MM.1S (cell line): ENCODE measurements at regions not wholly inside any gene's neighbourhood (a gene's known extent, or its start where the extent isn't known, plus 50 kb on each side); places are given as distances from the start of the nearest gene placed in this dataset.

Experiments
- DNase-seq: peaks from one replicate; pipeline ENCODE4 v3.0.0-alpha.2; 2015
- H2AFZ ChIP-seq: fragments of 300-600 bp; sonication (generic); 2 replicates; pipeline ENCODE4 v1.6.0; 2016; ENCODE audit warnings: antibody characterized with exemption, low read length
- H3F3A ChIP-seq: fragments of 300-600 bp; sonication (generic); 2 replicates; pipeline ENCODE4 v1.6.1; 2016; ENCODE audit warnings: mild to moderate bottlenecking, antibody characterized with exemption, low read length, moderate library complexity, mixed read lengths; ENCODE audit not compliant: insufficient read depth
- H3K27ac ChIP-seq: fragments of 300-600 bp; sonication (generic); 2 replicates; pipeline ENCODE4 v1.5.1; 2016; ENCODE audit warnings: mild to moderate bottlenecking, low read length
- H3K27me3 ChIP-seq: fragments of 300-600 bp; sonication (generic); replicated peaks from 2 replicates; pipeline ENCODE4 v1.6.0; 2016; ENCODE audit warnings: low read length; ENCODE audit not compliant: insufficient read depth
- H3K36me3 ChIP-seq: fragments of 300-600 bp; sonication (generic); replicated peaks from 2 replicates; pipeline ENCODE4 v1.6.1; 2016; ENCODE audit warnings: mild to moderate bottlenecking, low read length, mixed read lengths; ENCODE audit not compliant: insufficient read depth
- H3K4me1 ChIP-seq: fragments of 300-600 bp; sonication (generic); 2 replicates; pipeline ENCODE4 v1.6.1; 2016; ENCODE audit warnings: low read length, mixed read lengths
- H3K4me2 ChIP-seq: fragments of 300-600 bp; sonication (generic); 2 replicates; pipeline ENCODE4 v1.6.0; 2016; ENCODE audit warnings: low read depth, low read length
- H3K4me3 ChIP-seq: fragments of 300-600 bp; sonication (generic); 2 replicates; pipeline ENCODE4 v1.5.1; 2016; ENCODE audit warnings: low read length, mixed read lengths
- H3K79me2 ChIP-seq: fragments of 300-600 bp; sonication (generic); 2 replicates; pipeline ENCODE4 v1.6.1; 2016; ENCODE audit warnings: mixed run types, low read length, mixed read lengths
- H3K9ac ChIP-seq: fragments of 300-600 bp; sonication (generic); 2 replicates; pipeline ENCODE4 v1.6.1; 2016; ENCODE audit warnings: low read length, mixed read lengths
- H3K9me2 ChIP-seq: fragments of 300-600 bp; sonication (generic); replicated peaks from 2 replicates; pipeline ENCODE4 v1.6.1; 2016; ENCODE audit warnings: mild to moderate bottlenecking, low read length, mixed read lengths; ENCODE audit not compliant: insufficient read depth
- H3K9me3 ChIP-seq: fragments of 300-600 bp; sonication (generic); replicated peaks from 2 replicates; pipeline ENCODE4 v1.6.1; 2016; ENCODE audit warnings: mild to moderate bottlenecking, low read length, mixed read lengths; ENCODE audit not compliant: insufficient read depth
- H4K20me1 ChIP-seq: fragments of 300-600 bp; sonication (generic); 2 replicates; pipeline ENCODE4 v1.6.1; 2016; ENCODE audit warnings: mild to moderate bottlenecking, low read length, moderate library complexity, mixed read lengths; ENCODE audit not compliant: insufficient read depth
- EZH2 ChIP-seq: fragments of 300-600 bp; sonication (generic); optimal IDR thresholded peaks from 2 replicates; pipeline ENCODE3; 2017; ENCODE audit warnings: low read depth, mild to moderate bottlenecking, antibody characterized with exemption, low read length, mixed read lengths
- EZH2phosphoT487 ChIP-seq: fragments of 300-600 bp; sonication (generic); IDR thresholded peaks from 2 replicates; pipeline ENCODE4 v1.6.1; 2018; ENCODE audit warnings: antibody characterized with exemption, low read length
- TF ChIP-seq, protein P1 (sequence below): fragments of 300-600 bp; sonication (generic); IDR thresholded peaks from 2 replicates; pipeline ENCODE4 v1.5.1; 2016; ENCODE audit warnings: antibody characterized with exemption, low read length, mixed read lengths

DNA sequence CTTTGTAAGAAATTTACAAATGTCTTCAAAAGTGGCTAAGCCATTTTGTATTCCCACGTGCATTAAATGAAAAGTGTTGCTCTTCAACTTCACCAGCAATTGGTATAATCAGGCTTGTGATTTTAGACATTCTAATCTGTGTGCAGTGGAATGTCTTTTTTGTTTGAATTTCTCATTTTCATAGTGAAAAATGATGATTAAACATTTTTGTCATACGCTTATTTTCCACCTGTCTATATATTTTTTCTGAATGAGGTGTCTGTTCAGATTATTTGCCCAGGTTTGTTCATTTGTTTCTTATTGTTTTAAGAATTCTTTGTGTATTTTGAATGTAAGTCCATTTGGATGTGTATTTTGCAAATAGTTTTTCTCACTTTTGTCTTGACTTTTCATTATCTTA is 558.1 kb downstream of the TENT5A start:
- no peaks in the 10 kb centered on the region for H3K9me2 ChIP-seq
- H4K20me1 ChIP-seq, result no peaks in the 10 kb centered on the region
- H2AFZ ChIP-seq, result no peak overlapping the region
- H3K36me3 ChIP-seq, result no peaks in the 10 kb centered on the region
- TF ChIP-seq, protein P1, sequence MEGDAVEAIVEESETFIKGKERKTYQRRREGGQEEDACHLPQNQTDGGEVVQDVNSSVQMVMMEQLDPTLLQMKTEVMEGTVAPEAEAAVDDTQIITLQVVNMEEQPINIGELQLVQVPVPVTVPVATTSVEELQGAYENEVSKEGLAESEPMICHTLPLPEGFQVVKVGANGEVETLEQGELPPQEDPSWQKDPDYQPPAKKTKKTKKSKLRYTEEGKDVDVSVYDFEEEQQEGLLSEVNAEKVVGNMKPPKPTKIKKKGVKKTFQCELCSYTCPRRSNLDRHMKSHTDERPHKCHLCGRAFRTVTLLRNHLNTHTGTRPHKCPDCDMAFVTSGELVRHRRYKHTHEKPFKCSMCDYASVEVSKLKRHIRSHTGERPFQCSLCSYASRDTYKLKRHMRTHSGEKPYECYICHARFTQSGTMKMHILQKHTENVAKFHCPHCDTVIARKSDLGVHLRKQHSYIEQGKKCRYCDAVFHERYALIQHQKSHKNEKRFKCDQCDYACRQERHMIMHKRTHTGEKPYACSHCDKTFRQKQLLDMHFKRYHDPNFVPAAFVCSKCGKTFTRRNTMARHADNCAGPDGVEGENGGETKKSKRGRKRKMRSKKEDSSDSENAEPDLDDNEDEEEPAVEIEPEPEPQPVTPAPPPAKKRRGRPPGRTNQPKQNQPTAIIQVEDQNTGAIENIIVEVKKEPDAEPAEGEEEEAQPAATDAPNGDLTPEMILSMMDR, result no peak
- no peak for TF ChIP-seq EZH2
- TF ChIP-seq EZH2phosphoT487, result no peak
- no peak for DNase-seq
- no peaks in the 10 kb centered on the region for H3K27me3 ChIP-seq
- no peak overlapping the region for H3K4me2 ChIP-seq
- no peaks in the 10 kb centered on the region for H3K79me2 ChIP-seq
- no peaks in the 10 kb centered on the region for H3K4me1 ChIP-seq
- H3K9me3 ChIP-seq, result no peaks in the 10 kb centered on the region
- no peaks in the 10 kb centered on the region for H3F3A ChIP-seq
- H3K9ac ChIP-seq, result no peak overlapping the region
- no peak overlapping the region for H3K27ac ChIP-seq
- H3K4me3 ChIP-seq, result no peak overlapping the region

- TF ChIP-seq, protein P1, result no peak
- TF ChIP-seq EZH2phosphoT487 (no peak), EZH2 (no peak)
- DNase-seq, result no peak
- no peak overlapping the region for H3K4me2 ChIP-seq
Observed at GRCh38 chr6:81172056-81172740, 580.3 kb downstream of the TENT5A start.

DNA sequence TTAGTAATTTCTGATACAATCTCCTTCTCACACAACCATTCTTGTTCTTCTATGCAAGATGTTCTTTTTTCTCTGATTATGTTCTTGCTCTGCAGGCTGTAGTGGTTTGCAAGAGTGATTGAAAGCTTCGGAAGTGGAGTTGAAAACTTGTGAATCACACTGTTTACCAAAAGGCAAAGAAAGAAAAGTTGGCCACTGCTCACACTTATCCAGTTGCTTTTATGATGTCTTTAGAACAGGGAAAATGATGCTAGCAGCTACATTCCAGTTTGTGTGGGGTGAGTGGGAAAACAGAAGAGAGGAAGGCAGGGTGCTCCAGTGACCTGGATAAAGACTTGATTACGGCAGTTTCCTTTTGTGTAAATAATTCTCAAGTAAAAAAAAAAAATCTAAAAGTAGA is 583.3 kb downstream of the TENT5A start:
- H3K4me1 ChIP-seq, result no peaks in the 10 kb centered on the region
- H3K9me3 ChIP-seq, result no peaks in the 10 kb centered on the region
- TF ChIP-seq, protein P1, result no peak
- TF ChIP-seq EZH2, result no peak
- no peak for TF ChIP-seq EZH2phosphoT487
- H3K4me2 ChIP-seq, result no peak overlapping the region
- no peak overlapping the region for H3K4me3 ChIP-seq
- H4K20me1 ChIP-seq, result no peaks in the 10 kb centered on the region
- H3K36me3 ChIP-seq, result no peaks in the 10 kb centered on the region
- H3K79me2 ChIP-seq, result no peaks in the 10 kb centered on the region
- no peaks in the 10 kb centered on the region for H3K9me2 ChIP-seq
- no peak for DNase-seq
- H3K27me3 ChIP-seq, result no peaks in the 10 kb centered on the region
- H3F3A ChIP-seq, result no peaks in the 10 kb centered on the region
- H2AFZ ChIP-seq, result no peak overlapping the region
- H3K27ac ChIP-seq, result no peak overlapping the region
- H3K9ac ChIP-seq, result no peak overlapping the region

More at GRCh38 chr6:81172056-81172740, 580.3 kb downstream of the TENT5A start:
- H3K9me2 ChIP-seq, result no peaks in the 10 kb centered on the region
- no peaks in the 10 kb centered on the region for H3K9me3 ChIP-seq
- H3K4me1 ChIP-seq, result no peaks in the 10 kb centered on the region
- H3F3A ChIP-seq, result no peaks in the 10 kb centered on the region
- H3K27ac ChIP-seq, result no peak overlapping the region
- H3K36me3 ChIP-seq, result no peaks in the 10 kb centered on the region
- no peak overlapping the region for H3K4me3 ChIP-seq
- H3K27me3 ChIP-seq, result no peaks in the 10 kb centered on the region
- no peaks in the 10 kb centered on the region for H4K20me1 ChIP-seq
- no peaks in the 10 kb centered on the region for H3K79me2 ChIP-seq
- H2AFZ ChIP-seq, result no peak overlapping the region
- no peak overlapping the region for H3K9ac ChIP-seq
